22Rv1 (cell line): ENCODE measurements at regions not wholly inside any gene's neighbourhood (a gene's known extent, or its start where the extent isn't known, plus 50 kb on each side); places are given as distances from the start of the nearest gene placed in this dataset.

Source experiments
- CTCF ChIP-seq: fragments of 450-650 bp; IDR thresholded peaks from 2 replicates; pipeline ENCODE4 v1.5.1; 2017; ENCODE audit warnings: mild to moderate bottlenecking
- ZFX ChIP-seq: fragments of 450-650 bp; IDR thresholded peaks from 2 replicates; pipeline ENCODE4 v1.6.1; 2017; ENCODE audit warnings: antibody characterized with exemption, borderline replicate concordance

- TF ChIP-seq CTCF (no peak), ZFX (no peak)
These were observed 1083.8 kb upstream of the NRXN1 start for GRCh38 chr2:52115750-52116149.
